Osteoblast (primary cell): ENCODE measurements at regions not wholly inside any gene's neighbourhood (a gene's known extent, or its start where the extent isn't known, plus 50 kb on each side); places are given as distances from the start of the nearest gene placed in this dataset.

ENCODE experiments used
- DNase-seq: peaks from one replicate; pipeline ENCODE4 v3.0.0; 2011; ENCODE audit warnings: low spot score, mixed read lengths; ENCODE audit not compliant: insufficient read length; ENCODE audit errors: missing footprints
- H2AFZ ChIP-seq: 2 replicates; pipeline ENCODE4 v1.6.0; 2011; ENCODE audit warnings: mild to moderate bottlenecking, low read length
- H3K27ac ChIP-seq: 2 replicates; pipeline ENCODE4 v1.5.1; 2011; ENCODE audit warnings: mild to moderate bottlenecking, low read depth, low read length, moderate library complexity
- H3K27me3 ChIP-seq: 2 replicates; pipeline ENCODE4 v1.6.0; 2012; ENCODE audit warnings: mild to moderate bottlenecking, control low read depth, inconsistent platforms, low read length, moderate library complexity; ENCODE audit not compliant: insufficient read depth
- H3K36me3 ChIP-seq: 2 replicates; pipeline ENCODE4 v1.5.1; 2011; ENCODE audit warnings: mild to moderate bottlenecking, low read length, control low read depth, moderate library complexity; ENCODE audit not compliant: insufficient read depth
- H3K4me1 ChIP-seq: 2 replicates; pipeline ENCODE4 v1.5.1; 2011; ENCODE audit warnings: mild to moderate bottlenecking, low read length, control low read depth, moderate library complexity; ENCODE audit not compliant: insufficient read depth
- H3K4me2 ChIP-seq: 2 replicates; pipeline ENCODE4 v1.6.0; 2011; ENCODE audit warnings: mild to moderate bottlenecking, low read length; ENCODE audit not compliant: insufficient read depth
- H3K4me3 ChIP-seq: fragments of 200-600 bp; sonication (generic); 3 replicates; pipeline ENCODE4 v1.5.1; 2012; ENCODE audit warnings: mild to moderate bottlenecking, low read length, inconsistent platforms; ENCODE audit not compliant: insufficient read depth
- H3K79me2 ChIP-seq: 2 replicates; pipeline ENCODE4 v1.6.0; 2012; ENCODE audit warnings: mild to moderate bottlenecking, low read length, control low read depth, inconsistent platforms; ENCODE audit not compliant: insufficient read depth
- H3K9me3 ChIP-seq: 2 replicates; pipeline ENCODE4 v1.5.1; 2011; ENCODE audit warnings: low read depth, low read length, control low read depth
- H4K20me1 ChIP-seq: 2 replicates; pipeline ENCODE4 v1.6.0; 2012; ENCODE audit warnings: mild to moderate bottlenecking, low read length, control low read depth; ENCODE audit not compliant: insufficient read depth
- TF ChIP-seq, protein P1 (sequence below): IDR thresholded peaks from 2 replicates; pipeline ENCODE4 v1.5.1; 2011; ENCODE audit warnings: mild to moderate bottlenecking, low read depth, low read length, moderate library complexity; ENCODE audit errors: extremely low read depth

GRCh38 chr11:23226331-23227077, 366.2 kb upstream of the CCDC179 start:
- H3K27ac ChIP-seq: no peak overlapping the region
- no peaks in the 10 kb centered on the region for H3K4me1 ChIP-seq
- TF ChIP-seq, protein P1, sequence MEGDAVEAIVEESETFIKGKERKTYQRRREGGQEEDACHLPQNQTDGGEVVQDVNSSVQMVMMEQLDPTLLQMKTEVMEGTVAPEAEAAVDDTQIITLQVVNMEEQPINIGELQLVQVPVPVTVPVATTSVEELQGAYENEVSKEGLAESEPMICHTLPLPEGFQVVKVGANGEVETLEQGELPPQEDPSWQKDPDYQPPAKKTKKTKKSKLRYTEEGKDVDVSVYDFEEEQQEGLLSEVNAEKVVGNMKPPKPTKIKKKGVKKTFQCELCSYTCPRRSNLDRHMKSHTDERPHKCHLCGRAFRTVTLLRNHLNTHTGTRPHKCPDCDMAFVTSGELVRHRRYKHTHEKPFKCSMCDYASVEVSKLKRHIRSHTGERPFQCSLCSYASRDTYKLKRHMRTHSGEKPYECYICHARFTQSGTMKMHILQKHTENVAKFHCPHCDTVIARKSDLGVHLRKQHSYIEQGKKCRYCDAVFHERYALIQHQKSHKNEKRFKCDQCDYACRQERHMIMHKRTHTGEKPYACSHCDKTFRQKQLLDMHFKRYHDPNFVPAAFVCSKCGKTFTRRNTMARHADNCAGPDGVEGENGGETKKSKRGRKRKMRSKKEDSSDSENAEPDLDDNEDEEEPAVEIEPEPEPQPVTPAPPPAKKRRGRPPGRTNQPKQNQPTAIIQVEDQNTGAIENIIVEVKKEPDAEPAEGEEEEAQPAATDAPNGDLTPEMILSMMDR: no peak
- H3K27me3 ChIP-seq: no peaks in the 10 kb centered on the region
- no peaks in the 10 kb centered on the region for H3K9me3 ChIP-seq
- no peak for DNase-seq
- H3K79me2 ChIP-seq: no peaks in the 10 kb centered on the region
- H3K4me2 ChIP-seq: no peak overlapping the region
- H4K20me1 ChIP-seq: no peaks in the 10 kb centered on the region
- no peak overlapping the region for H2AFZ ChIP-seq
- H3K36me3 ChIP-seq: no peaks in the 10 kb centered on the region
- no peak overlapping the region for H3K4me3 ChIP-seq

DNA sequence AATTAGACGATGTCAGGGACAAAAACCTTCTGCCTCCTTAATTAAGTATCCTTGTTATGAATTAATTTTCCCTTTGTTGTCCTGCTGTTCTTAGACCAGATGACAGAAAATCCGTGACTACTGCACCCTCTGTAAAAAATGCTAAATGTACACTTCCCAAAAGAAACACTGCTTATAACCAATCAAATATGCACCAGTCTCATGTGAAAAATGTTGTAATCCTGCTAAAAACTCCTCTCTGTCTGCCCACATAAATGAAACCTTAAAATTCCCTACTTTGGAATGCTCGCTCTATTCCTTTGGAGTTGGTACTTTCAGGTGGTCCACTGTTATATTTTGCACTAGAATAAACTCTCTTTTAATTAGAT, 366.8 kb upstream of the CCDC179 start:
- no peak overlapping the region for H2AFZ ChIP-seq
- no peak for DNase-seq

GRCh38 chr11:23232652-23233051, 372.4 kb upstream of the CCDC179 start:
- DNase-seq: no peak
- no peak overlapping the region for H3K4me2 ChIP-seq

More for the DNA sequence above, 366.8 kb upstream of the CCDC179 start:
- TF ChIP-seq, protein P1: no peak
- no peaks in the 10 kb centered on the region for H3K9me3 ChIP-seq
- no peak overlapping the region for H3K27ac ChIP-seq
- H3K27me3 ChIP-seq: no peaks in the 10 kb centered on the region
- no peaks in the 10 kb centered on the region for H3K79me2 ChIP-seq
- no peak overlapping the region for H3K4me3 ChIP-seq
- no peaks in the 10 kb centered on the region for H4K20me1 ChIP-seq
- H3K36me3 ChIP-seq: no peaks in the 10 kb centered on the region
- no peaks in the 10 kb centered on the region for H3K4me1 ChIP-seq
- no peak overlapping the region for H3K4me2 ChIP-seq

DNA sequence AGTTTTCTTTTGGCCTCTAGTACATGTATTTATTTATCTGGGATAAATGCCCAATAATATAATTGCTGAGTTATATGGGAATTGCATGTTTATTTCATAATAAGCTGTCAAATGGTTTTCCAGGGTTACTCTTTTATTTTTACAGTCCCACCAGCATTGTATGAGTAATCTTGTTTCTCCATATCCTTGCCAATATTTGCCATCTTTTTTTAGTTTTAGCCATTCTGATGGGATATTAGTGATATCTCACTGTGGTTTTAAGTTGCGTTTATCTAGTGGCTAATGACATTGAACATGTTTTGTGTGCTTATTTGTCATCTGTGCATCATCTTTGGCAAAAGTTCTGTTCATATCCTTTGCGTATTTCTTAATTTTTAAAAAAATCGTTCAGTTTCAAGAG, 372.8 kb upstream of the CCDC179 start:
- Histone ChIP-seq H4K20me1 (no peaks in the 10 kb centered on the region), H3K4me3 (no peak overlapping the region), H3K4me2 (no peak overlapping the region), H3K9me3 (no peaks in the 10 kb centered on the region), H3K27me3 (no peaks in the 10 kb centered on the region), H3K27ac (no peak overlapping the region), H2AFZ (no peak overlapping the region), H3K79me2 (no peaks in the 10 kb centered on the region), H3K4me1 (no peaks in the 10 kb centered on the region), H3K36me3 (no peaks in the 10 kb centered on the region)
- DNase-seq: no peak
- TF ChIP-seq, protein P1: no peak

More at GRCh38 chr11:23232652-23233051, 372.4 kb upstream of the CCDC179 start:
- TF ChIP-seq, protein P1: no peak
- Histone ChIP-seq H3K79me2 (no peaks in the 10 kb centered on the region), H4K20me1 (no peaks in the 10 kb centered on the region), H3K27me3 (no peaks in the 10 kb centered on the region), H3K27ac (no peak overlapping the region), H2AFZ (no peak overlapping the region), H3K4me3 (no peak overlapping the region), H3K4me1 (no peaks in the 10 kb centered on the region), H3K9me3 (no peaks in the 10 kb centered on the region), H3K36me3 (no peaks in the 10 kb centered on the region)
